Lung (tissue), 11 donors: ENCODE measurements at regions not wholly inside any gene's neighbourhood (a gene's known extent, or its start where the extent isn't known, plus 50 kb on each side); places are given as distances from the start of the nearest gene placed in this dataset.

Source experiments
- ATAC-seq: fragments of 200-7000 bp; cut with Tn5 transposase; one replicate; pipeline ENCODE4 v1.9.1; 2020; ENCODE audit warnings: moderate number of reproducible peaks; ENCODE audit not compliant: insufficient read depth, low FRiP score
- DNase-seq, 3 donors: peaks; one replicate each; pipeline ENCODE4 v3.0.0-alpha.2; 2013 to 2017
- H3K27ac ChIP-seq, 2 donors: one replicate each; pipeline ENCODE4 v1.5.1; 2013; ENCODE audit warnings: mild to moderate bottlenecking in 2 of 2, moderate library complexity in 2 of 2, control low read depth in 1 of 2, inconsistent platforms in 1 of 2, low read depth in 1 of 2, low read length in 1 of 2
- H3K27me3 ChIP-seq, 3 donors: one replicate each; pipeline ENCODE4 v1.5.1; 2013; ENCODE audit warnings: low read length in 2 of 3; ENCODE audit not compliant: control insufficient read depth in 3 of 3, insufficient read depth in 3 of 3
- H3K36me3 ChIP-seq, 4 donors: one replicate each; pipeline ENCODE4 v1.5.1; 2013; ENCODE audit warnings: low read length in 4 of 4, mild to moderate bottlenecking in 1 of 4, moderate library complexity in 1 of 4; ENCODE audit not compliant: control insufficient read depth in 4 of 4, insufficient read depth in 4 of 4
- H3K4me1 ChIP-seq, 5 donors: one replicate each; pipeline ENCODE4 v1.5.1; 2013; ENCODE audit warnings: low read length in 5 of 5, mild to moderate bottlenecking in 2 of 5, moderate library complexity in 1 of 5; ENCODE audit not compliant: control insufficient read depth in 5 of 5, insufficient read depth in 5 of 5
- H3K4me3 ChIP-seq: one replicate; pipeline ENCODE4 v1.5.1; 2013; ENCODE audit warnings: mild to moderate bottlenecking, control low read depth, moderate library complexity
- H3K9ac ChIP-seq, 2 donors: one replicate each; pipeline ENCODE4 v1.5.1; 2013; ENCODE audit warnings: low read length in 2 of 2, control low read depth in 1 of 2; ENCODE audit not compliant: insufficient read depth in 1 of 2
- H3K9me3 ChIP-seq, 4 donors: one replicate each; pipeline ENCODE4 v1.5.1; 2013; ENCODE audit warnings: low read length in 3 of 4, mild to moderate bottlenecking in 1 of 4, moderate library complexity in 1 of 4; ENCODE audit not compliant: control insufficient read depth in 4 of 4, insufficient read depth in 3 of 4
- WGBS, 2 donors: extraction: QIAGEN DNeasy Blood & Tissue Kit; methylation state at CpG; one replicate each; pipeline ENCODE4 v1.1.7; 2013; 5-methylcytosine and 5-hydroxymethylcytosine counted together
- TF ChIP-seq, protein P1 (sequence below): IDR thresholded peaks from 2 replicates; pipeline ENCODE4 v1.5.1; 2012; ENCODE audit warnings: mild to moderate bottlenecking; ENCODE audit errors: control extremely low read depth, extremely low read depth
- donor health status: control.
- donor health status: control.
- donor health status: Bipolar disorder and iron deficiency.
- donor health status: healthy.
- donor health status: DM: yes; HTN: yes; CAD: no.

DNA sequence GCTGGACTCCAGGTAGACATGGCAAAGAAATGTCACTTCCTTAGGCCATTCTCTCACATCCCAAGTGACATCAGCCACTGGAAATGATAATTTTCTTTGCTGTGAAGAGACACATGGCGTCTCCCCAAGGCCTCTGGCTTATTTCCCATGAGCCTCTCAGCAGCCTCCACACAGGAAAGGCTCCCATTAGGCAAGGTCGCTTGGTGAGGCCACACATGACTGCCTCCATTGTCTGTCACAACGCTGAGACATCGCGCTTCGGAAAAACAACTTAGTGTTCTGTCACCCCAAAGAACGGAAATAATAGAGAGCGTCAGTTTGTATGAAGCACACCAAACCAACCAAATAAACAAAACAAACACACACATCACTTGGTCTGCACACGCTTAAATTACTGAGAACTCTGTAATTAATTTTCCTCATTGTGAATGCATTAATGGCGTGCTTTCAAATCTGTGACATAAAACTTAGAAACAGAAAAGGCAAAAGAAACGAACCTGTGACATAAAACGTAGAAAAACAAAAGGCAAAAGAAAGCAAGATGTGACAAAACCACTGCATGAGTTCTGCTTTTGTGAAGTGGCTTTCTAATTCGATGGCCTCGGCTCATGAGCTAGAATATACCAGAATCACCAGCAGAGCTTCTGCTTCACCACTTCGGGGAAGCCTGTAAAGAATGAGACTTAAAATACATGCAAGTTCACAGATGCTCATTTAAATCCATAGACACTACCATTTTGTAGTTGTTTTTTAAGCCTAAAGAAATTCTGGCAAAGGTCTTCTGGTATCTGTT, 404.2 kb upstream of the SGCG start:
- ATAC-seq (no peak), DNase-seq (no peak)

DNA sequence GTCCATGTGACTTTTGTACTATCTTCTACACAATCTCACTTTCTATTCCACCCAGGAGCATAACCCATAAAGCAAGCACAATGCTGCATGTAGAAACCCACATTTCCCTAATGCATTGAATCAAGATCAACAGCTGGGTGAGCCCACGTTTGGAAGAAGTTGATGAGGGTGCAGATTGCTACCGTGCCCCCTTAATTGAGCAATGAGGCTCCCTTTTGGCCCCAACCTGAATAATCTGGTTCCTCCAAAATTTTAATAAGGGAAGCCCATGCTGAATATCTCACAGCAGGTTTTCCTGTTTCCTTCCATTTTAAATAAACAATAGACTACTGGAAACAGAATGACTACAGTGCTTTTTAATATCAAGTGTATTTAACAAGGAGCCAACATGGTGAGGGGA, 403.6 kb upstream of the SGCG start:
- no peak overlapping the region for H3K9ac ChIP-seq
- DNase-seq (no peak), ATAC-seq (no peak)
- H3K36me3 ChIP-seq, result no peaks in the 10 kb centered on the region
- peaks cover 0 to 13% (median 2%) of the 10 kb centered on the region in 5 donors for H3K4me1 ChIP-seq
- H3K4me3 ChIP-seq, result no peak overlapping the region
- no peaks in the 10 kb centered on the region for H3K9me3 ChIP-seq
- 26 to 43% methylated on average over 2 of the region's 2 CpGs for WGBS, 2 donors
- no peaks in the 10 kb centered on the region for H3K27me3 ChIP-seq
- no peak overlapping the region for H3K27ac ChIP-seq
- TF ChIP-seq, protein P1, sequence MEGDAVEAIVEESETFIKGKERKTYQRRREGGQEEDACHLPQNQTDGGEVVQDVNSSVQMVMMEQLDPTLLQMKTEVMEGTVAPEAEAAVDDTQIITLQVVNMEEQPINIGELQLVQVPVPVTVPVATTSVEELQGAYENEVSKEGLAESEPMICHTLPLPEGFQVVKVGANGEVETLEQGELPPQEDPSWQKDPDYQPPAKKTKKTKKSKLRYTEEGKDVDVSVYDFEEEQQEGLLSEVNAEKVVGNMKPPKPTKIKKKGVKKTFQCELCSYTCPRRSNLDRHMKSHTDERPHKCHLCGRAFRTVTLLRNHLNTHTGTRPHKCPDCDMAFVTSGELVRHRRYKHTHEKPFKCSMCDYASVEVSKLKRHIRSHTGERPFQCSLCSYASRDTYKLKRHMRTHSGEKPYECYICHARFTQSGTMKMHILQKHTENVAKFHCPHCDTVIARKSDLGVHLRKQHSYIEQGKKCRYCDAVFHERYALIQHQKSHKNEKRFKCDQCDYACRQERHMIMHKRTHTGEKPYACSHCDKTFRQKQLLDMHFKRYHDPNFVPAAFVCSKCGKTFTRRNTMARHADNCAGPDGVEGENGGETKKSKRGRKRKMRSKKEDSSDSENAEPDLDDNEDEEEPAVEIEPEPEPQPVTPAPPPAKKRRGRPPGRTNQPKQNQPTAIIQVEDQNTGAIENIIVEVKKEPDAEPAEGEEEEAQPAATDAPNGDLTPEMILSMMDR, result no peak

More for the DNA sequence above, 404.2 kb upstream of the SGCG start:
- TF ChIP-seq, protein P1, result no peak
- no peak overlapping the region for H3K9ac ChIP-seq
- no peaks in the 10 kb centered on the region for H3K27me3 ChIP-seq
- H3K4me3 ChIP-seq, result no peak overlapping the region
- H3K4me1 ChIP-seq, result peaks cover 0 to 13% (median 2%) of the 10 kb centered on the region in 5 donors
- no peak overlapping the region for H3K27ac ChIP-seq
- WGBS, 2 donors, result 85 to 87% methylated on average over 15 of the region's 15 CpGs
- H3K9me3 ChIP-seq, result peaks cover 0 to 2% (median 0%) of the 10 kb centered on the region in 4 donors
- no peaks in the 10 kb centered on the region for H3K36me3 ChIP-seq

DNA sequence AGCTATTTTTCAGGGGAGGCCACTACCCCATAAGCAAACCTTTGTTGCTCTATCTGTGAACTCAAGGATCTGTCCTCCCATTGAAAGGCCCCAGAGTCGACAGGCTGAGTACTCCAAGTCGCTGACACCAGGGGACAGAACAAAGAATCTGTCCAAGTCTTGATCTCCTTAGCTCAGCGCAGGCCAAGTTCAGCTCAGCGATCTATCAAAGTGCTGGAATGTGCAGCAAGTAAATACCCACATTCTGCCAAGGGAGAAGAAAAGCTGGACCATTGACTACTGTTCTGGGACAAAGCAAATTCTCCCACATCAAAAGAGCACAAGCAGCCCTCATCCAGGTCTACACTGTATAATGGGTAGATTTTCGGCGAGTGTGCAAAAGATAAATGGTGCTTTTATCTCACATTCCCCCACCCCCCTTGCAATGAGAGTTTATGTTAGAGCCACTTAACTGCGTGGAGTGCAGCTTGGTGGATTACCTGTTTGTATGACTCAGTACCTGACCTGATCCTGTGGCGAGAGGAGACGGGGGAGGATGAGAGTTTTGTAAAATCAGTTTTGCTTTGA, 391.7 kb upstream of the SGCG start:
- peaks cover 0 to 14% (median 0%) of the 10 kb centered on the region in 5 donors for H3K4me1 ChIP-seq
- no peaks in the 10 kb centered on the region for H3K27me3 ChIP-seq
- WGBS, 2 donors, result 38 to 60% methylated on average over 9 of the region's 9 CpGs
- no peak overlapping the region for H3K9ac ChIP-seq
- ATAC-seq, result peak; percentile 58
- DNase-seq, result peak; percentile 28 to 41 (median 34)
- H3K4me3 ChIP-seq, result no peak overlapping the region
- no peaks in the 10 kb centered on the region for H3K9me3 ChIP-seq
- H3K36me3 ChIP-seq, result no peaks in the 10 kb centered on the region
- TF ChIP-seq, protein P1, result no peak
- no peak overlapping the region for H3K27ac ChIP-seq
